Thyroid gland (tissue), 4 donors: ENCODE measurements at regions not wholly inside any gene's neighbourhood (a gene's known extent, or its start where the extent isn't known, plus 50 kb on each side); places are given as distances from the start of the nearest gene placed in this dataset.

Experiments
- DNase-seq, 2 donors: peaks; one replicate each; pipeline ENCODE4 v3.0.0-alpha.2; 2019
- H3K27ac ChIP-seq, 3 donors: fragments of 200-600 bp; sonication (generic); 1 replicate in 2 of 3; 2 replicates in 1 of 3; pipeline ENCODE4 v1.5.1; 2016 to 2019; ENCODE audit warnings: mild to moderate bottlenecking in 1 of 3, moderate library complexity in 1 of 3
- H3K27me3 ChIP-seq: fragments of 200-600 bp; sonication (generic); one replicate; pipeline ENCODE4 v1.5.1; 2019
- H3K36me3 ChIP-seq, 2 donors: fragments of 200-600 bp; sonication (generic); one replicate each; pipeline ENCODE4 v1.5.1; 2016 to 2019
- H3K4me1 ChIP-seq, 2 donors: fragments of 200-600 bp; sonication (generic); one replicate each; pipeline ENCODE4 v1.5.1; 2017 to 2019
- H3K4me3 ChIP-seq, 3 donors: fragments of 200-600 bp; sonication (generic); replicated peaks in 1 of 3; 1 replicate in 2 of 3; 2 replicates in 1 of 3; pipeline ENCODE4 v1.5.1; 2016; ENCODE audit warnings: mild to moderate bottlenecking in 1 of 3
- H3K9me3 ChIP-seq: fragments of 200-600 bp; sonication (generic); one replicate; pipeline ENCODE4 v1.5.1; 2017
- POLR2A ChIP-seq, 2 donors: fragments of 450-650 bp; IDR thresholded peaks; one replicate each; pipeline ENCODE4 v1.6.1; 2017; ENCODE audit warnings: antibody characterized with exemption in 2 of 2, mild to moderate bottlenecking in 2 of 2, moderate library complexity in 1 of 2
- WGBS, 2 donors: methylation state at CpG; one replicate each; pipeline ENCODE4 v1.1.5; 2017; 5-methylcytosine and 5-hydroxymethylcytosine counted together
- intact Hi-C: fragments of 100-400 bp; cut with DNase I; formaldehyde crosslinking; loops from one replicate; pipeline ENCODE4 v1.15.1; 2023
- TF ChIP-seq, protein P1 (sequence below), 6 experiments: fragments of 200-600 bp in 3 of 6; fragments of 450-650 bp in 3 of 6; sonication (generic) in 3 of 6; IDR thresholded peaks; one replicate each; pipeline ENCODE4 v1.5.1; 2016 to 2019; ENCODE audit warnings: antibody characterized with exemption in 6 of 6, mild to moderate bottlenecking in 2 of 6, inconsistent platforms in 1 of 6, moderate library complexity in 1 of 6

DNA sequence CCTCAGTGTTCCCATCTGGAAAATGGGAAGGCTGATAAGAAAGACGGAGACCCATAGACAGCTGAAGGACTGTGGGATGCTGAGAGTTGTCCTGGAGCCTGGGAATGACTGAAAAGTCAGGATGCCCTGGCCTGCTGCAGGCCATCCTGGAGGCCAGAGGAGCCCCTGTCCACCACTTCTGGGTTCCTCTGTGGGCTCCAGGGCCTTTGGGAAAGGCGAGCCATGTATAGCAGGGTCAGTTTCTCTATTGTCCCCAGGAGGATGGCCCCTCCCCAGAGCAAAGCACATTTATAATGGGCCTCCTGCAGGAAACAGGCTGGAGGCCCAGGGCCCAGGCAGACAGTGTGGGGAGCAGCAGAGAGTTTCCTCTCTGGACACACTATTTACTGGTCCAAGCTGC lies 471.4 kb upstream of the MGMT start:
- H3K36me3 ChIP-seq = no peaks in the 10 kb centered on the region
- no peak for DNase-seq
- no peak for TF ChIP-seq POLR2A (IDR thresholded peaks at IDR 0.05)
- TF ChIP-seq, protein P1, sequence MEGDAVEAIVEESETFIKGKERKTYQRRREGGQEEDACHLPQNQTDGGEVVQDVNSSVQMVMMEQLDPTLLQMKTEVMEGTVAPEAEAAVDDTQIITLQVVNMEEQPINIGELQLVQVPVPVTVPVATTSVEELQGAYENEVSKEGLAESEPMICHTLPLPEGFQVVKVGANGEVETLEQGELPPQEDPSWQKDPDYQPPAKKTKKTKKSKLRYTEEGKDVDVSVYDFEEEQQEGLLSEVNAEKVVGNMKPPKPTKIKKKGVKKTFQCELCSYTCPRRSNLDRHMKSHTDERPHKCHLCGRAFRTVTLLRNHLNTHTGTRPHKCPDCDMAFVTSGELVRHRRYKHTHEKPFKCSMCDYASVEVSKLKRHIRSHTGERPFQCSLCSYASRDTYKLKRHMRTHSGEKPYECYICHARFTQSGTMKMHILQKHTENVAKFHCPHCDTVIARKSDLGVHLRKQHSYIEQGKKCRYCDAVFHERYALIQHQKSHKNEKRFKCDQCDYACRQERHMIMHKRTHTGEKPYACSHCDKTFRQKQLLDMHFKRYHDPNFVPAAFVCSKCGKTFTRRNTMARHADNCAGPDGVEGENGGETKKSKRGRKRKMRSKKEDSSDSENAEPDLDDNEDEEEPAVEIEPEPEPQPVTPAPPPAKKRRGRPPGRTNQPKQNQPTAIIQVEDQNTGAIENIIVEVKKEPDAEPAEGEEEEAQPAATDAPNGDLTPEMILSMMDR (IDR thresholded peaks at IDR 0.05) = no peak
- intact Hi-C loops = no loop called here
- no peaks in the 10 kb centered on the region for H3K9me3 ChIP-seq
- no peaks in the 10 kb centered on the region for H3K4me1 ChIP-seq
- no peaks in the 10 kb centered on the region for H3K27me3 ChIP-seq
- H3K4me3 ChIP-seq = no peak overlapping the region
- 91 to 95% methylated on average over 2 of the region's 2 CpGs for WGBS, 2 donors
- H3K27ac ChIP-seq = no peak overlapping the region

DNA sequence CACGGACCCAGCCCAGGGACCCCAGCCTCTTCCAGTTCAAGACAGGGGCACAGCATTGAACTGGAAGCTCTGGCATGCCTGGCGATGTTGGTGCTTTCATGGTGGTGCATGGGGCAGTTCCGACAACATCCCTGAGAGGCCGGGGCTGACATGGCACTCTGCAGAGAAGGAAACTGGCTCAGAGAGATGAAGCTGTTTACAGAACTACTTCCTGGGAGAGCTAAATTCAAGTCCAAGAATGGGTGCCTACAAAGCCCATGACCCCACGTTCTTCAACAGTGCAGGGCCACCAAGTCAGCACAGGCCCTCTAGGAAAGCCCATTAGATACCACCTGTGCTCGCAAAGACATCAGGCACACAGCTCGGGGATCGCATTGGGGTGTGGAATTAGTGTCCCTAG lies 470.9 kb upstream of the MGMT start:
- TF ChIP-seq, protein P1 (IDR thresholded peaks at IDR 0.05) = no peak
- TF ChIP-seq POLR2A (IDR thresholded peaks at IDR 0.05) = no peak
- H3K36me3 ChIP-seq = no peaks in the 10 kb centered on the region
- DNase-seq = no peak
- no peaks in the 10 kb centered on the region for H3K9me3 ChIP-seq
- intact Hi-C loops = no loop called here
- no peak overlapping the region for H3K27ac ChIP-seq
- H3K4me1 ChIP-seq = no peaks in the 10 kb centered on the region
- no peaks in the 10 kb centered on the region for H3K27me3 ChIP-seq
- H3K4me3 ChIP-seq = no peak overlapping the region
- WGBS, 2 donors = 91 to 94% methylated on average over 8 of the region's 8 CpGs

DNA sequence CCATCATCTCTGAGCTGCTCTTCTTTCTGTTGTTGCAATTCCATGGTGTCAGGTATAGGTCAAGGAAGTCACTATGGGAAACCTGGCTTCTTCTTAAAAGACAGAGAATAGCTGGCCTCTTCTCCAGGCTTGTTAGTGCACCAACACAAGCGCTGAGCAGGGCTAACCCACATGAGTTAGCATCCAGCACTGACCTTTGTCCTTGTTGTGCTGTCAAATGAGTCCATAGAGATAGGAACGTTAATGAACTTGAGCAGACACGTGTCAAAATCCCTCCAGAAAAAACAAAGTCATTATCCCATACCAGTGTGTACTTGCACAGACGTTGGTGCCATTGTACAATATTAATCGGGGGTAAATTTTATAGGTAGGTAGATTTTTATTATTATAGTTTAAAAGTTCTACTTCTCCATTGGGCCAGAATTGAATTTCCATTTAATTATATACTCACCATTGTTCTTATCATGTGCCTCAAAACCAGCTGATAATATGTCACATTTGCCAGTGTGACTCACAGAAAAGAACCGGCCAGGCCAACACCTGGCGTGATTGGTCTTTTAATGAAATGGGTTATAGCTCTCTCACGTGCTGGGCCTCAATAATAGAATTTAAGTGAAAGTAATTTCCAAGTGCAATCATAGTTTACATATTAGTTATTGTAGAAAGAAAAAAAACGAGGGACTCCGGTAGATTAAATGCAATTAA lies 468.8 kb upstream of the MGMT start:
- H3K36me3 ChIP-seq = no peaks in the 10 kb centered on the region
- no peaks in the 10 kb centered on the region for H3K27me3 ChIP-seq
- WGBS, 2 donors = 89 to 91% methylated on average over 10 of the region's 10 CpGs
- intact Hi-C loops = no loop called here
- no peaks in the 10 kb centered on the region for H3K4me1 ChIP-seq
- H3K9me3 ChIP-seq = no peaks in the 10 kb centered on the region
- H3K4me3 ChIP-seq = no peak overlapping the region
- DNase-seq = no peak
- TF ChIP-seq POLR2A (IDR thresholded peaks at IDR 0.05) = no peak
- TF ChIP-seq, protein P1 (IDR thresholded peaks at IDR 0.05) = no peak
- no peak overlapping the region for H3K27ac ChIP-seq

DNA sequence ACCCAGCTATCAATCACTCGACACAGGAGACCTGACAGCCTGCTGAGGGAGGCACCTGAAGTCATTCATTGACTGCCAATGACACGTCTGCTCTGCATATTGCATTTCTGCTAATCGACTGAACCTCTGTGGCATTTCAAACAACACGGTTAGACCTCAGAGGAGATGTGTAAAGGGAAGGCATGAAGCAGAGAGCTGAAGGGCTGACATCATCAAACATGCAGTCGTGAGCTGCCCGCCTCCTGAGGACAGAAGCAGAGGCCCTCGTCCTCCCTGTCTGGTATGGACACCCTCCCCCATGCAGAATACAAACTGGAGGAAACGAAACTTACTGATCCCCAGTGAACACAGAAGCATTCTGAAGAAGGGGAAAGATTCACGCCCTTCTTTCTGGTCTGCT lies 462.6 kb upstream of the MGMT start:
- WGBS, 2 donors = 71 to 73% methylated on average over 9 of the region's 9 CpGs
- H3K4me1 ChIP-seq = no peaks in the 10 kb centered on the region
- no peaks in the 10 kb centered on the region for H3K27me3 ChIP-seq
- H3K36me3 ChIP-seq = no peaks in the 10 kb centered on the region
- DNase-seq = no peak
- intact Hi-C loops = no loop called here
- no peak overlapping the region for H3K27ac ChIP-seq
- no peak overlapping the region for H3K4me3 ChIP-seq
- H3K9me3 ChIP-seq = no peaks in the 10 kb centered on the region
- no peak for TF ChIP-seq POLR2A (IDR thresholded peaks at IDR 0.05)
- TF ChIP-seq, protein P1 (IDR thresholded peaks at IDR 0.05) = no peak

DNA sequence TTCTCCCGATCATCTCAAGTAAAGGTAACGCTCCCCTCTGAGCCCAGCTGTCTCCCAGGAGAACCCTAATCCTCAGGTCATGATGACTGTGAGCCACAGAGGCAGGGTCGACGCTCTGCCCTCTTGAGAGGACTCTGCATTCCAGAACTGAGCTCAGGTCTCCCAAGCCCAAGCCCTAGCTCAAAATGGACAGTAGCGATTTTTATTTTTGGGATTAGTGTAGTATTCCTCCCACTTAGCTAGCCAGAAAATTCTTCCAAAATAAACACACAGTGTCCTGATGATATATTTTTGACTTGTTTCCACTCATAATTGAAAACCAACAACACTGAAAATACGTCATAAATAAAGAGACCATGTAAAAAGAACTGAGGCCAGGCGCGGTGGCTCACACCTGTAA lies 462.0 kb upstream of the MGMT start:
- Histone ChIP-seq H3K27me3 (no peaks in the 10 kb centered on the region), H3K9me3 (no peaks in the 10 kb centered on the region), H3K27ac (no peak overlapping the region), H3K4me3 (no peak overlapping the region), H3K36me3 (no peaks in the 10 kb centered on the region), H3K4me1 (no peaks in the 10 kb centered on the region)
- intact Hi-C loops = no loop called here
- WGBS, 2 donors = 78 to 82% methylated on average over 8 of the region's 8 CpGs
- no peak for DNase-seq
- no peak for TF ChIP-seq POLR2A (IDR thresholded peaks at IDR 0.05)
- TF ChIP-seq, protein P1 (IDR thresholded peaks at IDR 0.05) = no peak
